ENCODE measurements at regions not wholly inside any gene's neighbourhood (a gene's known extent, or its start where the extent isn't known, plus 50 kb on each side); places are given as distances from the start of the nearest gene placed in this dataset.

- TF ChIP-seq, protein P1, sequence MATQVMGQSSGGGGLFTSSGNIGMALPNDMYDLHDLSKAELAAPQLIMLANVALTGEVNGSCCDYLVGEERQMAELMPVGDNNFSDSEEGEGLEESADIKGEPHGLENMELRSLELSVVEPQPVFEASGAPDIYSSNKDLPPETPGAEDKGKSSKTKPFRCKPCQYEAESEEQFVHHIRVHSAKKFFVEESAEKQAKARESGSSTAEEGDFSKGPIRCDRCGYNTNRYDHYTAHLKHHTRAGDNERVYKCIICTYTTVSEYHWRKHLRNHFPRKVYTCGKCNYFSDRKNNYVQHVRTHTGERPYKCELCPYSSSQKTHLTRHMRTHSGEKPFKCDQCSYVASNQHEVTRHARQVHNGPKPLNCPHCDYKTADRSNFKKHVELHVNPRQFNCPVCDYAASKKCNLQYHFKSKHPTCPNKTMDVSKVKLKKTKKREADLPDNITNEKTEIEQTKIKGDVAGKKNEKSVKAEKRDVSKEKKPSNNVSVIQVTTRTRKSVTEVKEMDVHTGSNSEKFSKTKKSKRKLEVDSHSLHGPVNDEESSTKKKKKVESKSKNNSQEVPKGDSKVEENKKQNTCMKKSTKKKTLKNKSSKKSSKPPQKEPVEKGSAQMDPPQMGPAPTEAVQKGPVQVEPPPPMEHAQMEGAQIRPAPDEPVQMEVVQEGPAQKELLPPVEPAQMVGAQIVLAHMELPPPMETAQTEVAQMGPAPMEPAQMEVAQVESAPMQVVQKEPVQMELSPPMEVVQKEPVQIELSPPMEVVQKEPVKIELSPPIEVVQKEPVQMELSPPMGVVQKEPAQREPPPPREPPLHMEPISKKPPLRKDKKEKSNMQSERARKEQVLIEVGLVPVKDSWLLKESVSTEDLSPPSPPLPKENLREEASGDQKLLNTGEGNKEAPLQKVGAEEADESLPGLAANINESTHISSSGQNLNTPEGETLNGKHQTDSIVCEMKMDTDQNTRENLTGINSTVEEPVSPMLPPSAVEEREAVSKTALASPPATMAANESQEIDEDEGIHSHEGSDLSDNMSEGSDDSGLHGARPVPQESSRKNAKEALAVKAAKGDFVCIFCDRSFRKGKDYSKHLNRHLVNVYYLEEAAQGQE (IDR thresholded peaks at IDR 0.05): no peak
- TF ChIP-seq, protein P2, sequence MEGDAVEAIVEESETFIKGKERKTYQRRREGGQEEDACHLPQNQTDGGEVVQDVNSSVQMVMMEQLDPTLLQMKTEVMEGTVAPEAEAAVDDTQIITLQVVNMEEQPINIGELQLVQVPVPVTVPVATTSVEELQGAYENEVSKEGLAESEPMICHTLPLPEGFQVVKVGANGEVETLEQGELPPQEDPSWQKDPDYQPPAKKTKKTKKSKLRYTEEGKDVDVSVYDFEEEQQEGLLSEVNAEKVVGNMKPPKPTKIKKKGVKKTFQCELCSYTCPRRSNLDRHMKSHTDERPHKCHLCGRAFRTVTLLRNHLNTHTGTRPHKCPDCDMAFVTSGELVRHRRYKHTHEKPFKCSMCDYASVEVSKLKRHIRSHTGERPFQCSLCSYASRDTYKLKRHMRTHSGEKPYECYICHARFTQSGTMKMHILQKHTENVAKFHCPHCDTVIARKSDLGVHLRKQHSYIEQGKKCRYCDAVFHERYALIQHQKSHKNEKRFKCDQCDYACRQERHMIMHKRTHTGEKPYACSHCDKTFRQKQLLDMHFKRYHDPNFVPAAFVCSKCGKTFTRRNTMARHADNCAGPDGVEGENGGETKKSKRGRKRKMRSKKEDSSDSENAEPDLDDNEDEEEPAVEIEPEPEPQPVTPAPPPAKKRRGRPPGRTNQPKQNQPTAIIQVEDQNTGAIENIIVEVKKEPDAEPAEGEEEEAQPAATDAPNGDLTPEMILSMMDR (IDR thresholded peaks at IDR 0.05): no peak
- TF ChIP-seq SMC3 (IDR thresholded peaks at IDR 0.05) (no peak), MAFK (IDR thresholded peaks at IDR 0.05; ENCODE audit: partially characterized antibody) (no peak), POLR2A (IDR thresholded peaks at IDR 0.05; ENCODE audit: low read length) (no peak), NFE2L2 (conservative IDR thresholded peaks at IDR 0.05; ENCODE audit: low read length) (no peak), MAX (IDR thresholded peaks at IDR 0.05) (no peak)
Observed at GRCh38 chr17:71484546-71484945, 636.3 kb upstream of the SOX9 start.
